ENCODE measurements at regions not wholly inside any gene's neighbourhood (a gene's known extent, or its start where the extent isn't known, plus 50 kb on each side); places are given as distances from the start of the nearest gene placed in this dataset.

DNA sequence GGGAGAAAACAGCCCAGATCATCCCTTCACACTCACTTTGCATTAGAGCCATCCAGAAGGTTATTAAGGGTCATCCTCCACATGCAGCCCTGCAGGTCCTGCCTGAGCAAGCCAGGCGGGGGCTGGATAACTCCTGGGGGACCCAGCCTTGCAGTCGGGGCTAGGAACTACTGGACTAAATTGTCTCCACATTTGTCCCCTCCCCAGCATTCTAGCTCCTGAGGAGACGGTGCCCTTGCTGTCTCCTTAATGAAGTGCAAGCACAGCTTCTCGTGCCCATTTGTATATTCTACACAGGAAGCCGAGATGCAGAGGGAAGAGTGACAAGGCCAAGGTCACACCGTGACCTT, 185.2 kb downstream of the C16orf95 start:
- ATAC-seq (ENCODE audit: low read depth in 2 of 2) (no peak), DNase-seq (no peak)
- Mint-ChIP-seq H3K4me1 (no peaks in the 10 kb centered on the region), H3K27ac (no peak overlapping the region), H3K4me3 (no peak overlapping the region), H3K36me3 (peaks cover 10% of the 10 kb centered on the region in 2 donors), H3K9me3 (peaks cover 0 to 12% (median 9%) of the 10 kb centered on the region in 7 donors), H3K27me3 (peaks cover 0 to 6% (median 4%) of the 10 kb centered on the region in 3 donors)

DNA sequence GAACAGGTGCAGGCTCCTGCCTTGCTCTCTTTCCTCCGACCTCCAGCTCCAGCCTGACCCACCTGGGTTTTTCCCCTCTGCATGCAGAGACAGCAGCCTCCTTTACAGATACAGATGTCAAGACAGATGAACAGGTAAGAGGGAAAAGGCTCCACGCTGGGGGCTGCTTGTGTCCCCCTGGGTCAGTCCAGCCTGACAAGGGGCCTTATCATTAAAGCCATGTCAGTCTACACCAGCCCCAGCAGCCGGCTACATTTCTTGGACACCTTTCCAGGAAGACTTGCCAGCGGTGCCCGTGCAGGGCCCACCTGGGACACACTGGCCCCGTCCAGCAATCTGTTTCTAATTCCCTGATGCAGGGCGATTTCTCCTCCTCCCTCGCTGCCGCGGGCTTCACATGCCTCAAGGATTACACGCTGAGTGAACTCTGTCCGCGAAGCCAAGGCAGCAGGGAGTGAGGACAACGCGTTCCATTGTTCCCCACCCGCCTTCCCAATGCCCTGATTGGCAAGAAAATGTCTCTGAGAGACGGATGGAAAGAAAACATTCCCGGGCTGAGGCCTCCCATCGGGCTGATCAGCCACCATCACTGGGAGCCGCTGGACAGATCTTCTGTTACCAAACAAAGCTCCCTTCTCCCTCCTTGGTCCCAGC, 184.7 kb downstream of the C16orf95 start:
- Mint-ChIP-seq H3K27me3 (peaks cover 0 to 6% (median 4%) of the 10 kb centered on the region in 3 donors), H3K36me3 (peaks cover 10% of the 10 kb centered on the region in 2 donors), H3K9me3 (peaks cover 1 to 15% (median 9%) of the 10 kb centered on the region in 7 donors), H3K27ac (no peak overlapping the region), H3K4me1 (no peaks in the 10 kb centered on the region), H3K4me3 (no peak overlapping the region)
- ATAC-seq (ENCODE audit: low read depth in 2 of 2) (no peak), DNase-seq (no peak)

DNA sequence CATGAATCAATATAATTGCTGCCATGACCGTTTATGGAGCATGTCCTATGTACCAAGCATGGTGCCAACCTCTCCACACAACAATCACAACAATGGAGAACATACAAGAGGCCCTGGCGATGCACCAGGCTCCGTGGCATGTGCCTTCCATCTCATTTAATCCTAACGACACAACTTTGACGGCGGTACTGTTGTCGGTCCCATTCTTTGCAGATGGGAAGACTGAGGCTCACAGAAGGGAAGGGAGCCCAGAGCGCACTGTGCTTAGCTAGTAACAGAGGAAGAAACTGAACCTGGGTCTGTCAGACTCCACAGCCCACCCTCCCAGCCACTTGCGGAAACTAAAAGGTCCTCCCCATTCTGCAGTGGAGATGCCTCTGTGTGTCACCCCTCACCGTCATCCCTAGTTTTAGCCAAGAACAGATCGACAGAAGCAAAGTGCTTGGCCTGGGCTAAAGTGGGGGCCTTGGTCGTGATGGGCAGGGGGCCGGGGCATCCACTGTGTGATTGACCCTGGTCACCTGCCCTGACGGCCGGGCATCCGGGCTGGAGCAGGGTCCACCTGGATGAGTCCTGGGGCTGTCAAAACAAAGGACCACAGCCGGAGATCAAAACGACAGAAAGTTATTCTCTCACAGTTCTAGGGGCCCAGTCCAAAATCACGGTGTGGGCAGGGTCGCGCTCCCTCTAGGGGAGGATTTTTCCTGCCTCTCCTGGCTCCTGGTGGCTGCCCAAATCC, 183.9 kb downstream of the C16orf95 start:
- Mint-ChIP-seq H3K4me3 (no peak overlapping the region), H3K36me3 (peaks cover 10% of the 10 kb centered on the region in 2 donors), H3K27me3 (peaks cover 0 to 6% (median 4%) of the 10 kb centered on the region in 3 donors), H3K4me1 (no peaks in the 10 kb centered on the region), H3K27ac (no peak overlapping the region), H3K9me3 (peaks cover 2 to 17% (median 9%) of the 10 kb centered on the region in 7 donors)
- DNase-seq (no peak), ATAC-seq (ENCODE audit: low read depth in 2 of 2) (no peak)

DNA sequence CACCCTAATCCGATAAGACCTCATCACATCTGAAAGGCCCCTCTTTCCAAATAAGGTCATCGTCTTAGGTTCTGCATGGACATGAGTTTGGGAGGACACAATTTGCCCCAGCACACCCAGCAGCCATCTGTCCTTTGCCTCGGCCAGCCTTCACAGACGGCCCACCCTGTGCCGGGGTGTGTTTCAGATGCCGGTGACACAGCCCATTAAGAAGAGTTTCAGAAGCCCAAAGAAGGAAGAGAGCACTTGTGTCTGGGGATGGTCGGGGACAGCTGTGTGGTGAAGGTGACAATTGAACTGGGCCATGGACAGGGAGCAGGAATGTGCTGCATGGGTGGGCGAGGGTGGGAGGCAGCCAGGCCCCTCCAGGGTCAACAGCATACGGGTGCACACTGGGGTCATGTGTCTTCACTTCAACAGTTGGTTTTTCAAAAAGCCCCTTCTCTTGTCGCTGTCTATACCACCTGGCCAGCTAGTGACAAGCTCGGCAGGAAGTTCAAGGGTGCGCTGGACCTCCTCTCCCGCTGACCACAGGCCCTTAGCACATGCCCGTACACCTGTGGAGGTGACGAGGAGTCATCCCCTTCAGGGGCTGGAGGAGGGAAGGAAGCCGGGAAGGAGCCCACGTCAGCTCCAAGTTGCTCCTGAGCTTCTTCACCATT, 183.1 kb downstream of the C16orf95 start:
- H3K4me1 Mint-ChIP-seq: no peaks in the 10 kb centered on the region
- H3K36me3 Mint-ChIP-seq: peaks cover 6 to 8% of the 10 kb centered on the region in 2 donors
- no peak for DNase-seq
- H3K27ac Mint-ChIP-seq: no peak overlapping the region
- peaks cover 0 to 4% (median 4%) of the 10 kb centered on the region in 3 donors for H3K27me3 Mint-ChIP-seq
- H3K9me3 Mint-ChIP-seq: peaks cover 2 to 15% (median 6%) of the 10 kb centered on the region in 7 donors
- ATAC-seq (ENCODE audit: low read depth in 2 of 2): no peak
- H3K4me3 Mint-ChIP-seq: no peak overlapping the region

DNA sequence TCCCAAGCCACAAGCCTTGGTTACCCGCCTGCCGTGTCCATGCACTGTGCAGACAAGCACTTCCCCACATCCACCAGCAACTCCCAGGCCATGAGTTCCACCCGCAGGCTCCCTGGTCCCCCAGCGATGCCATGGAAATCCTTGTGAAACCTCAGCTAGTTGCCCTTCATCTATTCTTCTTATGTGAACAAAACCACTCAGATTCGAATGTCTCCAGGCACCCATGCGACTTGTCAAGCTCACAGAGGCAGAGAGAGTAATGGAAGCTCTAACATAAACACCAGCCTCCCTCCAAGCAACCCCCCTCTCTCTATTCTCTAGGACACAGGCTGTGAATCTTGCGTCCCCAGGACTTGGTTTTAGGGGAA, 182.6 kb downstream of the C16orf95 start:
- no peak for ATAC-seq (ENCODE audit: low read depth in 2 of 2)

DNA sequence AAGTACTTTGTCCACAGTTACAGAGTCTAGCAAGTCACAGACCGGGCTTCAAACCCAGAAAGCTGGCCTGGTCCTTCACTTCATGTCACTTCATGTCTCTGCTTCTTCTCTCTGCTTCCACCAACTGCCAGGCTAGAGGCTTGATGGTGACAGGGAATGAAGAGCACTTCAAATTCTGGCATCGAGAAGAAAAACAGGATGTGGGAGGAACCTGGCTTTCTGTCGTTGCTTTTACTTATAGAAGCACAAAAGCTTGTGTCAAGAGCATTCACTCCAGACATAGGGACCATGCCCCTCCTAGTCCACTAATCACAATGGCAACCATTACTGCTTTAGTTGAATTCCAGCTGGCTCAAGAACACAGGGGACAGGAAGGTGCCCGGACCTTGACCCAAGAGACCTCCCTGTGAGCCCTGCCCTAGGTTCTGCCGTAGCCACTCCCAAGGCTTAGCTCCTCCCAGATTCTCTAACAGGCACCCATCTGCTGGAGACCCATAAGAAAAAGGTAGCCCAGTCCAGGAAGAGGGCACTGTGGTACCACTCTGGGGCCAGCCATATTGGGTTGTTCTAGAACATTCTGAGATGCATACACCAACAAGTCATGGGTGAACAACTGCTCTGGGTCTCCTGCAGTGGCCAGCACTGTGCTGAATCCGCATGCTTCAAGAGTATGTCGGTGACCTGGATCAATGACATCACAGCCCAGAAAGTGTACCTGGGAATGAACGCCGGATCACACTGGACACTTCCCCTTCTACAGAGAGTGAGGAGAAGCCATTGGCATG, 181.8 kb downstream of the C16orf95 start:
- ATAC-seq (ENCODE audit: low read depth in 2 of 2) (no peak), DNase-seq (no peak)
- H3K9me3 Mint-ChIP-seq: peaks cover 2 to 14% (median 3%) of the 10 kb centered on the region in 7 donors
- H3K36me3 Mint-ChIP-seq: peaks cover 0 to 3% of the 10 kb centered on the region in 2 donors
- no peaks in the 10 kb centered on the region for H3K4me1 Mint-ChIP-seq
- no peak overlapping the region for H3K4me3 Mint-ChIP-seq
- H3K27me3 Mint-ChIP-seq: peaks cover 0 to 4% (median 0%) of the 10 kb centered on the region in 3 donors
- no peak overlapping the region for H3K27ac Mint-ChIP-seq

More for the DNA sequence above, 182.6 kb downstream of the C16orf95 start:
- no peak for DNase-seq
- Mint-ChIP-seq H3K27ac (no peak overlapping the region), H3K4me3 (no peak overlapping the region), H3K9me3 (peaks cover 2 to 14% (median 3%) of the 10 kb centered on the region in 7 donors), H3K36me3 (peaks cover 1 to 3% of the 10 kb centered on the region in 2 donors), H3K4me1 (no peaks in the 10 kb centered on the region), H3K27me3 (peaks cover 0 to 4% (median 0%) of the 10 kb centered on the region in 3 donors)

DNA sequence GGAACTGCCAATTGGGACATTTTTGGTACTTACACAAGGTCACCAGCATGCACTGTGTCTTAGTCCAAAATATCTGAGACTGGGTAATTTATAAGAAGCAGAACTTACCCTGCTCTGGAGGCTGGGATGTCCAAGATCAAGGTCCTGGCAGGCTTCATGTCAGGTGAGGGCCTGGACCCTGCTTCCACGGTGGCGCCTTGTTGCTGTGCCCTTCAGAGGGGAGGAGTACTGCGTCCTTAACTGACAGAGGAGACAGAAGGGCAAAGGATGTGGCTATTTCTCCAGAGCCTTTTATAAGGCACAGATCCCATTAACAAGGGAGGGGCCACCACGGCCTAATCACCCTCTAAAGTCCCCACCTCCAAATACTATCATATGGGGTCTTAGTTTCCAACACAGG, 178.9 kb downstream of the C16orf95 start:
- H3K27me3 Mint-ChIP-seq: peaks cover 0 to 4% (median 4%) of the 10 kb centered on the region in 3 donors
- peaks cover 0 to 3% of the 10 kb centered on the region in 2 donors for H3K36me3 Mint-ChIP-seq
- DNase-seq: no peak
- H3K4me3 Mint-ChIP-seq: no peak overlapping the region
- peaks cover 2 to 14% (median 3%) of the 10 kb centered on the region in 7 donors for H3K9me3 Mint-ChIP-seq
- no peaks in the 10 kb centered on the region for H3K4me1 Mint-ChIP-seq
- no peak for ATAC-seq (ENCODE audit: low read depth in 2 of 2)
- H3K27ac Mint-ChIP-seq: no peak overlapping the region

DNA sequence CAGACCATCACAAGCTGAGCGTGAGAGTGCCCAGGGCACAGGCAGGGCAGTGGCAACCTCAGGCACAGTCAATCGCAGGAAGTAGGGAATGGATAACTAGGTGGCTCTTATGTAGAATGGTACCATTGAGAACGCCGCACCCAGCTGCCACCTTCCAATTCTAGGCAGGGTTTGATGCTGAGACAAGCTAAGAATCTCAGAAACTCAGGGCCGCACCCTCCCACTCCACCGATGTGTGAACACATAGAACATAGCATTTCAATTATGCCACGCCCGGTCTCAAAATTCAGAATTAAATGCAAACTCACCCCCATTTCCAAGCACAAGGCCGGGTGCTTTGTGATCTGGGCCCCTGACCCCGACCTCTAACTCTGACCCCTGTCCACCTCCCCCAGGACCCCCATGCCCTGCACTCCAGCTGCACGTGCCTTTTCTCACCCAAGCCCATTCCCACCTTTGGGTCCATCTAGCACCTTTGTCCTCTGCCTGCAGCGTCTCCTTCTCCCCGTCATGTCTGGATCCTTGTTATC, 178.4 kb downstream of the C16orf95 start:
- DNase-seq (no peak), ATAC-seq (ENCODE audit: low read depth in 2 of 2) (no peak)

DNA sequence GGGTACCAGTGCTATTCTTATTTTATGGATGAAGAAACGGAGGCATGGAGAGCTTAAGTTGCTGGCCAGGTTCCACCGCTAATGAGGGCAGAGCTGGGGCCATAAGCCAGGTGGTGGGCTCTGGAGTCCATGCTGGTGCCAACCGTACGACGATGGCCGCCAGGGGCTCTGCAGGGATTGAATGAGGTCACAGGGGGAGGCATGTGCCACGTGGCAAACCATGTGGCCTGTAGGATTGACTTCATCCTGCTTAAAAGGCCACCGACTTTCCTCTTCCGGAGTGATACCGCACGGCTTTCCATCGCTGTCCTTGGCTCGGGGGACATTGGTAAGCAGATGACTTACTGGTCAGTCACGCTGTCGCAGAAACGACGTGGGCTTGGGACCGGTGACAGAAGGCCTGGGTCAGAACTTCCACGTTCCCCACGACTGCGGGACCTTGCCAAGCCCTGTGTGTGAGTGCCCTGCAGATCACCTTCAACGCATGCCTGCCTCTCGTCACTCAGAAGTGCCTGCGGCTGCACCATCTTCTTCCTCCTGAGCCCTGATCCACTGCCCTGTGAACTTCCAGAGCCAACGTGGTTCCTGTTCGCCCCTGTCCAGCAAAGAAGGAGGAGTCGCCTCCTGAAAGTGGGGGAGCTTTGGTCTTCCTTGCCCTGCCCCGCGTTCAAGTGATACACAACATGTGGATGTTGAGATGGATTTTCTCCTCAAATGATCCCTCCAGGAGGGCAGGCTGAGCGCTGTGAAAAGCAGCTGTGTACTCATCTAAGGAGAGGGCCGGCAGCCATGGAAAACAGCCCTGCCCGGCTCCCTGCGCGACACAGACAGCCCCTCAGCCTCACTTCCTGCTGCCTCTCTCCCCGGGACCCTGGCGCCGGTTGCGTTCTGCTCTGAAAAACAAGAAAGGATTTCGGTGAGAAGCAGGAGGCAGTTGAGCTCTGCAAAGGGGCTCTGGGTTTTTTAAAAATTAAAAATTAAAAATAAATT, 176.7 kb downstream of the C16orf95 start:
- H3K27me3 Mint-ChIP-seq: peaks cover 0 to 4% (median 4%) of the 10 kb centered on the region in 3 donors
- peaks cover 0 to 3% of the 10 kb centered on the region in 2 donors for H3K36me3 Mint-ChIP-seq
- no peaks in the 10 kb centered on the region for H3K4me1 Mint-ChIP-seq
- ATAC-seq (ENCODE audit: low read depth in 2 of 2): no peak
- H3K9me3 Mint-ChIP-seq: peaks cover 2 to 14% (median 4%) of the 10 kb centered on the region in 7 donors
- no peak overlapping the region for H3K27ac Mint-ChIP-seq
- no peak overlapping the region for H3K4me3 Mint-ChIP-seq
- DNase-seq: no peak

More for the DNA sequence above, 178.4 kb downstream of the C16orf95 start:
- H3K27me3 Mint-ChIP-seq: peaks cover 0 to 4% (median 4%) of the 10 kb centered on the region in 3 donors
- H3K4me3 Mint-ChIP-seq: no peak overlapping the region
- no peak overlapping the region for H3K27ac Mint-ChIP-seq
- no peaks in the 10 kb centered on the region for H3K4me1 Mint-ChIP-seq
- peaks cover 0 to 3% of the 10 kb centered on the region in 2 donors for H3K36me3 Mint-ChIP-seq
- H3K9me3 Mint-ChIP-seq: peaks cover 2 to 14% (median 3%) of the 10 kb centered on the region in 7 donors

DNA sequence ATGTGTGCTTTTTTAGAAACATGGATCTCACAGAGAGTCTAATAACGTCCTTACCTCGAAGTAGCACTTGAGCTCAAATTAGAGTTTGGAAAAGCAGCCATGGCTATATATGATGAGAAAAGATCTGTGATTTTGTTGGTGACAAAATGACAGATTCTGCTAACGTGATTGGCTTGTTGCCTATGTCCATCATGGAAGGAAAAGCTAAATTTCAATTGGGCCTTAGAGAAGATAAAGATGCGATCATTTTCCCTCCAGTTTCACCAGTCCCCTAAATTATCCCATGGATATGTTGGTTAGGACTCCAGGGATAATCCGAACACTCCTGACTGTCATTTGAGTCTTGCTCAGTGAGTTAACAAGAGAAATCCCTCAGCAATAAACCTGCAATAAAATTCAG, 175.8 kb downstream of the C16orf95 start:
- Mint-ChIP-seq H3K4me3 (no peak overlapping the region), H3K4me1 (no peaks in the 10 kb centered on the region), H3K27me3 (peaks cover 0 to 4% (median 0%) of the 10 kb centered on the region in 3 donors), H3K27ac (no peak overlapping the region), H3K9me3 (peaks cover 0 to 11% (median 4%) of the 10 kb centered on the region in 7 donors), H3K36me3 (peaks cover 0 to 3% of the 10 kb centered on the region in 2 donors)
- ATAC-seq (ENCODE audit: low read depth in 2 of 2) (no peak), DNase-seq (no peak)

DNA sequence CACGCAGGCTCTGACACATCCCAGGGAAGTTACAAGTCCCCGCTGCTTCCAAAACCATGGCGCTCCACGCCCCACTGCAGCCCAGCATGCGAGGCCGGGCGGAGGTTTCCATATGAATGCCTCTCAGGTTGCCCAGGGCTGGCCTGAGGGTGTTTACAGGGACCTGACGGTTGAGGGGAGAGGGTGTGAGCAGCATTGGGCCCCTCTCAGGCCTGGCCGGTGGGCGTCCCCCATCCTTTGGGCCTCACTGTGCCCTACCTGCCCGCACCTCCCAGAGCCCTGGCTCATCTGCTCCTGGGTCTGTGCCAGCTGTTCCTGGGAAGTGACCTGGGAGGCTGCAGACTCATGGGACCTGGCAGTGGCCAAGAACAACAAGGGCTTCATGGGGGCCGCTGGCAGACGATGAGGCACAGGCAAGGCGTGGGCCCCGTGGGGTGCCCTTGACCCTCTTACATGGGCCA, 173.5 kb downstream of the C16orf95 start:
- Mint-ChIP-seq H3K27me3 (peaks cover 4 to 8% (median 4%) of the 10 kb centered on the region in 3 donors), H3K4me1 (no peaks in the 10 kb centered on the region), H3K9me3 (peaks cover 0 to 13% (median 5%) of the 10 kb centered on the region in 7 donors), H3K27ac (no peak overlapping the region), H3K36me3 (no peaks in the 10 kb centered on the region), H3K4me3 (no peak overlapping the region)
- DNase-seq: no peak
- no peak for ATAC-seq (ENCODE audit: low read depth in 2 of 2)

DNA sequence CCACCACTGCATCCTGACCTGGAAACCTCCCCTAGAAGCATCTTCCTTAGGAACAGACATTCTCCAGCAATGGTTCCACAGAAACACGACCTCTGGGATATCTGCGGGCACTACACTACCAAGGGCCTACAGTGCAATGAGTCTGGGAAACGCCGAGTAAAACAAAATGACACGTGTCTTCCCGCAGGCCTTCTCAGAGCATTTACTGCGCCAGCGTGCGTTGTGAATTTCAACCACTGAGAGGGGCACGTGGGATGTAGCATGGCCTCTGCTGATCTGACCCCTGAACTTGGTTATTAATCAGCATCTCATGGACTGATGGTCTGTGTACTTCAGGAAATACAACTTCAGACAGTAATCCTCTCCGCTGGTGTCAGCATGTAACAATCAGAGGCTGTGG, 173.0 kb downstream of the C16orf95 start:
- DNase-seq: no peak
- Mint-ChIP-seq H3K27ac (no peak overlapping the region), H3K4me3 (no peak overlapping the region), H3K4me1 (no peaks in the 10 kb centered on the region), H3K27me3 (peaks cover 4 to 8% (median 4%) of the 10 kb centered on the region in 3 donors), H3K36me3 (no peaks in the 10 kb centered on the region), H3K9me3 (peaks cover 0 to 17% (median 11%) of the 10 kb centered on the region in 7 donors)
- ATAC-seq (ENCODE audit: low read depth in 2 of 2): no peak
